Tibial artery (tissue), 4 donors: ENCODE measurements at regions not wholly inside any gene's neighbourhood (a gene's known extent, or its start where the extent isn't known, plus 50 kb on each side); places are given as distances from the start of the nearest gene placed in this dataset.

Experiments used
- DNase-seq, 2 donors: peaks; one replicate each; pipeline ENCODE4 v3.0.0-alpha.2; 2019
- H3K27ac ChIP-seq, 2 donors: fragments of 200-600 bp; sonication (generic) in 1 of 2; 1 replicate in 1 of 2; 2 replicates in 1 of 2; pipeline ENCODE4 v1.5.1; 2018 to 2019; ENCODE audit warnings: mild to moderate bottlenecking in 1 of 2
- H3K27me3 ChIP-seq, 2 donors: fragments of 200-600 bp; sonication (generic) in 1 of 2; one replicate each; pipeline versions ENCODE4 v1.5.1 to v1.6.0; 2016 to 2019
- H3K36me3 ChIP-seq, 3 donors: fragments of 200-600 bp; sonication (generic) in 2 of 3; one replicate each; pipeline ENCODE4 v1.5.1; 2016 to 2019; ENCODE audit warnings: mild to moderate bottlenecking in 2 of 3
- H3K4me1 ChIP-seq, 4 donors: fragments of 200-600 bp; sonication (generic) in 2 of 4; 1 replicate in 3 of 4; 2 replicates in 1 of 4; pipeline ENCODE4 v1.5.1; 2016 to 2019
- H3K4me3 ChIP-seq, 2 donors: fragments of 200-600 bp; sonication (generic) in 1 of 2; 1 replicate in 1 of 2; 2 replicates in 1 of 2; pipeline ENCODE4 v1.5.1; 2018 to 2019; ENCODE audit warnings: mild to moderate bottlenecking in 2 of 2
- H3K9me3 ChIP-seq, 3 donors: fragments of 200-600 bp; sonication (generic) in 1 of 3; one replicate each; pipeline ENCODE4 v1.5.1; 2016 to 2019
- CTCF ChIP-seq, 2 experiments: fragments of 200-600 bp in 1 of 2; fragments of 450-650 bp in 1 of 2; IDR thresholded peaks; one replicate each; pipeline ENCODE4 v1.5.1; 2017 to 2019; ENCODE audit warnings: antibody characterized with exemption in 2 of 2, mild to moderate bottlenecking in 1 of 2, moderate library complexity in 1 of 2
- intact Hi-C: fragments of 100-400 bp; cut with DNase I; formaldehyde crosslinking; loops from one replicate; pipeline ENCODE4 v1.15.0; 2023; ENCODE audit warnings: low total_unique reads

- no peak overlapping the region for H3K4me3 ChIP-seq
- no peaks in the 10 kb centered on the region for H3K36me3 ChIP-seq
- TF ChIP-seq CTCF (IDR thresholded peaks at IDR 0.05): no peak
- DNase-seq: no peak
- no peaks in the 10 kb centered on the region for H3K27me3 ChIP-seq
- no peak overlapping the region for H3K27ac ChIP-seq
- H3K9me3 ChIP-seq: peaks cover 0 to 5% (median 0%) of the 10 kb centered on the region in 3 donors
- intact Hi-C loops: no loop called here
- peaks cover 0 to 8% (median 2%) of the 10 kb centered on the region in 4 donors for H3K4me1 ChIP-seq
Measured at GRCh38 chr6:110041830-110042229, 63.7 kb downstream of the GPR6 start.

DNA sequence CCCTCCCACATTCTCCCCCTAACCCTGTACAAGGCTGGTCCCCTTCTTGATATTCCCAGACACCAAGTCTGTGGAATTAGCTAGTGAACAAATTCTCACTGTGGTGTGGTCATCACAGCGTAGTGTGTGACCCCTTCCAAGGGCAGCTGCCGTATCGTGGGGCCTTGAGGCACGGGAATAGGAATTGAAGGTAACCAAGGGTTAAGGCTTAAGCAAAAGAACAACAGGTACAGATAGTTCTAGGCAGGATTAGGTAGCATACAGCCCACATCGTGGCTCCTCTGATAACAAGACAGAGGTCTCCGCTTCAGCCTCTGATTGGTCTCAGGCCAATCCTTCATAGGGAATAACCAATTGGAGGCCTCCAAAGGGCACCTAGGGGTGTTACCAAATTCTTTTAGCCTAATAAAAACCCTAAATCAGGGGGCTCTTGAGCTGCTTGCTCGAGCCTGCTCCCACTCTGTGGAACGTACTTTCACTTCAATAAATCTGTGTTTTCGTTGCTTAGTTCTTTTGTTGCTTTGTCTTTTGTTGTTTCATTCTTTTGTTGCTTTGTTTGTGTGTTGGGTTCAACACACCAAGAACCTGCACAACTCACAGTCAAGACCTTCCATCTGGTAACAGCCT lies 64.7 kb downstream of the GPR6 start:
- no peak overlapping the region for H3K4me3 ChIP-seq
- no peak overlapping the region for H3K27ac ChIP-seq
- H3K4me1 ChIP-seq: peaks cover 0 to 8% (median 2%) of the 10 kb centered on the region in 4 donors
- no peak for DNase-seq
- TF ChIP-seq CTCF (IDR thresholded peaks at IDR 0.05): no peak
- H3K27me3 ChIP-seq: no peaks in the 10 kb centered on the region
- no peaks in the 10 kb centered on the region for H3K36me3 ChIP-seq
- peaks cover 0 to 5% (median 0%) of the 10 kb centered on the region in 3 donors for H3K9me3 ChIP-seq
- intact Hi-C loops: no loop called here

DNA sequence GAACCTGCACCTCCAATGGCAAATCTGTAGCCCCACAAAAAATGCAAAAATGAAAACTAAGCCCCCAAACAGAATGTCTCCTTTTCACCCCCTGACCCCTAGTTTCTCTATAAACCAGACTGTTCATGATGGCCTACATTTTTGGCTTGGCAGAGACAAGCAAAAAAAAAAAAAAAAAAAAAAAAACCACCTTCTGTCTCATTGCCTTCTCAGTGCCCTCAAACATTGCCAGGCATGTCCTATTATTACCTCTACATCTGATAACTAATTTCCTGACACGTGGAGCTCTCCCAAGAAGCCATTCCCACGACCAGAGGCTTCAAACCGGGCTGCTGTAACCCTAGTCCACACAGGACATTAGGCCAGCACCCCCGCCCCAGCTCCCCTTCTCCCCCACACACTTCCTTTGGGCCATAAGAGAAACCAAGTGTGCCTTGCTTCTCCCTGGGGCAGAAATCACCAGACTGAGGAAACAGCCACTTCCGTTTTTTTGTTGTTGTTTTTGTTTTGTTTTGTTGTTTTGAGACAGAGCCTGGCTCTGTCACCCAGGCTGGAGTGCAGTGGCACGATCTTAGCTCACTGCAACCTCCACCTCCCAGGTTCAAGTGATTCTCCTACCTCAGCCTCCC lies 65.4 kb downstream of the GPR6 start:
- no peak overlapping the region for H3K27ac ChIP-seq
- intact Hi-C loops: no loop called here
- peaks cover 0 to 5% (median 0%) of the 10 kb centered on the region in 3 donors for H3K9me3 ChIP-seq
- DNase-seq: no peak
- TF ChIP-seq CTCF (IDR thresholded peaks at IDR 0.05): no peak
- no peaks in the 10 kb centered on the region for H3K36me3 ChIP-seq
- H3K4me3 ChIP-seq: no peak overlapping the region
- H3K27me3 ChIP-seq: no peaks in the 10 kb centered on the region
- peaks cover 0 to 8% (median 2%) of the 10 kb centered on the region in 4 donors for H3K4me1 ChIP-seq

- no peaks in the 10 kb centered on the region for H3K36me3 ChIP-seq
- H3K27ac ChIP-seq: no peak overlapping the region
- intact Hi-C loops: no loop called here
- no peak for TF ChIP-seq CTCF (IDR thresholded peaks at IDR 0.05)
- H3K27me3 ChIP-seq: no peaks in the 10 kb centered on the region
- peaks cover 0 to 5% (median 0%) of the 10 kb centered on the region in 3 donors for H3K9me3 ChIP-seq
- H3K4me3 ChIP-seq: no peak overlapping the region
- peaks cover 0 to 8% (median 2%) of the 10 kb centered on the region in 4 donors for H3K4me1 ChIP-seq
- DNase-seq: no peak
Measured at GRCh38 chr6:110044096-110044495, 66.0 kb downstream of the GPR6 start.

DNA sequence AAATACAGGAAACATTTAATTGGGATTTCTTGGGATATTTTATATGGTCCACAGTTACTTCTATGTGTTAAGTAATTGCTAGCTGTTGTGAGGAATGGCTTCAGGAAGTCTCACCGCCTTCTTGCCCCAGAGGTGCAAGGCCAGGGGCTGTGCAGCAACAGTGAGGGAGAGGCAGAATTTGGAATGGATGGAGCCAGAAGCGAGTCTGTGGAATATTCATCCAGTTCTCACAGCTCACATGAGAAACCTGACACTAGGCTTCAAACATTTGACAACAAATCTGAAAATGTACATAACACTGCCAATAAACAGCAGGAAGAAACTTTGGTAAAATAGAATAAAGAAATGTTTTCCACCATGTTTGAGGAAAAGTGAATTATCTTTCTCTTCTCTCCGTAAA lies 66.5 kb downstream of the GPR6 start:
- TF ChIP-seq CTCF (IDR thresholded peaks at IDR 0.05): no peak
- Histone ChIP-seq H3K27ac (no peak overlapping the region), H3K4me1 (peaks cover 0 to 4% (median 2%) of the 10 kb centered on the region in 4 donors), H3K27me3 (no peaks in the 10 kb centered on the region), H3K36me3 (no peaks in the 10 kb centered on the region), H3K9me3 (peaks cover 0 to 5% (median 0%) of the 10 kb centered on the region in 3 donors), H3K4me3 (no peak overlapping the region)
- no peak for DNase-seq
- intact Hi-C loops: no loop called here
